Fibroblast of lung (primary cell): ENCODE measurements at regions not wholly inside any gene's neighbourhood (a gene's known extent, or its start where the extent isn't known, plus 50 kb on each side); places are given as distances from the start of the nearest gene placed in this dataset.

ENCODE experiments used
- DNase-seq, 2 donors: peaks; one replicate each; pipeline versions ENCODE4 v3.0.0 to v3.0.0-alpha.2; 2010; ENCODE audit warnings: low read depth in 2 of 2
- H2AFZ ChIP-seq: 2 replicates; pipeline ENCODE4 v1.5.1; 2012; ENCODE audit warnings: low read length, control low read depth, inconsistent platforms
- H3K27ac ChIP-seq: 2 replicates; pipeline ENCODE4 v1.5.1; 2011; ENCODE audit warnings: low read length, control low read depth; ENCODE audit not compliant: insufficient read depth
- H3K27me3 ChIP-seq: 2 replicates; pipeline ENCODE4 v1.5.1; 2011; ENCODE audit warnings: mild to moderate bottlenecking, low read length; ENCODE audit not compliant: control insufficient read depth, insufficient read depth
- H3K36me3 ChIP-seq: 2 replicates; pipeline ENCODE4 v1.5.1; 2011; ENCODE audit warnings: low read length; ENCODE audit not compliant: control insufficient read depth, insufficient read depth
- H3K4me1 ChIP-seq: 2 replicates; pipeline ENCODE4 v1.5.1; 2011; ENCODE audit warnings: low read length; ENCODE audit not compliant: control insufficient read depth, insufficient read depth; ENCODE audit errors: extremely low read depth
- H3K4me2 ChIP-seq: 2 replicates; pipeline ENCODE4 v1.5.1; 2011; ENCODE audit warnings: low read length, control low read depth; ENCODE audit not compliant: insufficient read depth; ENCODE audit errors: extremely low read depth
- H3K4me3 ChIP-seq, 4 experiments: fragments of 200-600 bp in 1 of 4; sonication (generic) in 1 of 4; replicated peaks in 1 of 4; 2 replicates each; pipeline ENCODE4 v1.5.1; 2011 to 2016; ENCODE audit warnings: low read length in 4 of 4, low read depth in 3 of 4, mild to moderate bottlenecking in 3 of 4, control low read depth in 2 of 4, inconsistent platforms in 1 of 4, mixed read lengths in 1 of 4; ENCODE audit not compliant: insufficient read depth in 1 of 4; ENCODE audit errors: control extremely low read depth in 1 of 4
- H3K79me2 ChIP-seq: 2 replicates; pipeline ENCODE4 v1.5.1; 2012; ENCODE audit warnings: mild to moderate bottlenecking, low read length, inconsistent platforms; ENCODE audit not compliant: control insufficient read depth, insufficient read depth
- H3K9ac ChIP-seq: 2 replicates; pipeline ENCODE4 v1.5.1; 2011; ENCODE audit warnings: mild to moderate bottlenecking, low read length, control low read depth; ENCODE audit not compliant: insufficient read depth
- H3K9me3 ChIP-seq: 2 replicates; pipeline ENCODE4 v1.5.1; 2012; ENCODE audit warnings: low read depth, low read length; ENCODE audit not compliant: control insufficient read depth, insufficient read depth
- H4K20me1 ChIP-seq: 2 replicates; pipeline ENCODE4 v1.5.1; 2011; ENCODE audit warnings: low read length; ENCODE audit not compliant: control insufficient read depth, insufficient read depth; ENCODE audit errors: extremely low read depth
- CTCF ChIP-seq, 2 donors: IDR thresholded peaks in 1 of 2; conservative IDR thresholded peaks in 1 of 2; 1 replicate in 1 of 2; 2 replicates in 1 of 2; pipeline ENCODE4 v1.5.1; 2011 to 2012; ENCODE audit warnings: low read length in 2 of 2, control low read depth in 1 of 2, inconsistent platforms in 1 of 2, low read depth in 1 of 2, mild to moderate bottlenecking in 1 of 2
- EZH2 ChIP-seq: IDR thresholded peaks from 2 replicates; pipeline ENCODE4 v1.5.1; 2012; ENCODE audit warnings: low read length, control low read depth, mild to moderate bottlenecking; ENCODE audit errors: missing control alignments

- H2AFZ ChIP-seq, result no peak overlapping the region
- no peak overlapping the region for H3K4me3 ChIP-seq
- H3K27ac ChIP-seq, result no peak overlapping the region
- H3K79me2 ChIP-seq, result no peaks in the 10 kb centered on the region
- no peak for DNase-seq
- H4K20me1 ChIP-seq, result no peaks in the 10 kb centered on the region
- H3K36me3 ChIP-seq, result peaks cover 12% of the 10 kb centered on the region
- H3K4me1 ChIP-seq, result no peaks in the 10 kb centered on the region
- H3K9ac ChIP-seq, result no peak overlapping the region
- no peaks in the 10 kb centered on the region for H3K27me3 ChIP-seq
- no peak overlapping the region for H3K4me2 ChIP-seq
- TF ChIP-seq CTCF (conservative IDR thresholded peaks at IDR 0.05 in 1 of 2, IDR thresholded peaks at IDR 0.05 in 1 of 2; ENCODE audit: low read depth in 1 of 2, low read length in 2 of 2) (no peak), EZH2 (no peak)
- H3K9me3 ChIP-seq, result no peaks in the 10 kb centered on the region
These were observed 59.4 kb upstream of the LYVE1 start for GRCh38 chr11:10627816-10628215.

- no peak overlapping the region for H3K4me3 ChIP-seq
- no peak overlapping the region for H3K9ac ChIP-seq
- no peaks in the 10 kb centered on the region for H3K27me3 ChIP-seq
- H3K9me3 ChIP-seq, result no peaks in the 10 kb centered on the region
- H4K20me1 ChIP-seq, result no peaks in the 10 kb centered on the region
- DNase-seq, result no peak
- TF ChIP-seq CTCF (conservative IDR thresholded peaks at IDR 0.05 in 1 of 2, IDR thresholded peaks at IDR 0.05 in 1 of 2; ENCODE audit: low read depth in 1 of 2, low read length in 2 of 2) (no peak), EZH2 (no peak)
- H3K27ac ChIP-seq, result no peak overlapping the region
- no peaks in the 10 kb centered on the region for H3K79me2 ChIP-seq
- no peaks in the 10 kb centered on the region for H3K4me1 ChIP-seq
- H2AFZ ChIP-seq, result no peak overlapping the region
- peaks cover 11% of the 10 kb centered on the region for H3K36me3 ChIP-seq
- no peak overlapping the region for H3K4me2 ChIP-seq
These were observed 58.8 kb upstream of the LYVE1 start for GRCh38 chr11:10627291-10627690.

GRCh38 chr11:10625982-10626311, 57.5 kb upstream of the LYVE1 start:
- H3K9ac ChIP-seq, result no peak overlapping the region
- no peak overlapping the region for H3K27ac ChIP-seq
- no peaks in the 10 kb centered on the region for H3K4me1 ChIP-seq
- H4K20me1 ChIP-seq, result no peaks in the 10 kb centered on the region
- H3K27me3 ChIP-seq, result no peaks in the 10 kb centered on the region
- no peak overlapping the region for H2AFZ ChIP-seq
- H3K9me3 ChIP-seq, result no peaks in the 10 kb centered on the region
- H3K36me3 ChIP-seq, result peaks cover 11% of the 10 kb centered on the region
- H3K79me2 ChIP-seq, result no peaks in the 10 kb centered on the region
- no peak for DNase-seq
- no peak overlapping the region for H3K4me3 ChIP-seq
- H3K4me2 ChIP-seq, result no peak overlapping the region
- no peak for TF ChIP-seq EZH2
- no peak for TF ChIP-seq CTCF (conservative IDR thresholded peaks at IDR 0.05 in 1 of 2, IDR thresholded peaks at IDR 0.05 in 1 of 2; ENCODE audit: low read depth in 1 of 2, low read length in 2 of 2)
